ENCODE measurements at regions not wholly inside any gene's neighbourhood (a gene's known extent, or its start where the extent isn't known, plus 50 kb on each side); places are given as distances from the start of the nearest gene placed in this dataset.
"Not testable (repeated sequence)": the region's sequence is repeated elsewhere in the genome, so short reads cannot be mapped to it uniquely, and the experiment has no call there.

DNA sequence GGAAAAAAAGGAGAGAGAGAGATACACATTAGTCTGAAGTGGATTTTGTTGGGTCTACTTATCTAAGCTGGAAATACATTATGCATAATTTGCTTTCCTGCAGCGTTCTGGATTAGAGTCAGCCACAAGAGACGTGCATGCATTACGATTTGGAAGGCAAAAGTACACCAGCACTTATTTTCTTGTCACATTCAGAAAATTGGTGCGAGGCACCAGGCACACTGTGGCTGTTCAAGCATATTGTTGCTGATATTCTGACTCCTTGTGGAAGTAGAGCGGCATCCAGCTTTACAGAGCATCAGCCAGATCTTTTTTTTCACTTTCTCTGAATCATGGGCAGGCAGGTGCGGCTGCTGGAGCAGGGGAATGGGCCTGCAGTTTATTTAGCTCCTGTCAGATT lies 905.6 kb upstream of the SPRY2 start:
- Histone ChIP-seq H3K4me3 (no peak overlapping the region), H3K4me1 (no peaks in the 10 kb centered on the region), H3K36me3 (ENCODE audit: insufficient read depth in 1 of 2, low read depth in 1 of 2) (no peaks in the 10 kb centered on the region), H3K27ac (no peak overlapping the region), H3K27me3 (ENCODE audit: insufficient read depth in 3 of 3, low read length in 2 of 3) (no peaks in the 10 kb centered on the region), H3K9me3 (no peaks in the 10 kb centered on the region)
- ATAC-seq (no peak), DNase-seq (no peak)
- WGBS, 3 donors = 74 to 81% (median 79%) methylated on average over 6 of the region's 6 CpGs
- TF ChIP-seq, protein P1, sequence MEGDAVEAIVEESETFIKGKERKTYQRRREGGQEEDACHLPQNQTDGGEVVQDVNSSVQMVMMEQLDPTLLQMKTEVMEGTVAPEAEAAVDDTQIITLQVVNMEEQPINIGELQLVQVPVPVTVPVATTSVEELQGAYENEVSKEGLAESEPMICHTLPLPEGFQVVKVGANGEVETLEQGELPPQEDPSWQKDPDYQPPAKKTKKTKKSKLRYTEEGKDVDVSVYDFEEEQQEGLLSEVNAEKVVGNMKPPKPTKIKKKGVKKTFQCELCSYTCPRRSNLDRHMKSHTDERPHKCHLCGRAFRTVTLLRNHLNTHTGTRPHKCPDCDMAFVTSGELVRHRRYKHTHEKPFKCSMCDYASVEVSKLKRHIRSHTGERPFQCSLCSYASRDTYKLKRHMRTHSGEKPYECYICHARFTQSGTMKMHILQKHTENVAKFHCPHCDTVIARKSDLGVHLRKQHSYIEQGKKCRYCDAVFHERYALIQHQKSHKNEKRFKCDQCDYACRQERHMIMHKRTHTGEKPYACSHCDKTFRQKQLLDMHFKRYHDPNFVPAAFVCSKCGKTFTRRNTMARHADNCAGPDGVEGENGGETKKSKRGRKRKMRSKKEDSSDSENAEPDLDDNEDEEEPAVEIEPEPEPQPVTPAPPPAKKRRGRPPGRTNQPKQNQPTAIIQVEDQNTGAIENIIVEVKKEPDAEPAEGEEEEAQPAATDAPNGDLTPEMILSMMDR (IDR thresholded peaks at IDR 0.05) = no peak
- intact Hi-C loops (cut with DNase I) = no loop called here

DNA sequence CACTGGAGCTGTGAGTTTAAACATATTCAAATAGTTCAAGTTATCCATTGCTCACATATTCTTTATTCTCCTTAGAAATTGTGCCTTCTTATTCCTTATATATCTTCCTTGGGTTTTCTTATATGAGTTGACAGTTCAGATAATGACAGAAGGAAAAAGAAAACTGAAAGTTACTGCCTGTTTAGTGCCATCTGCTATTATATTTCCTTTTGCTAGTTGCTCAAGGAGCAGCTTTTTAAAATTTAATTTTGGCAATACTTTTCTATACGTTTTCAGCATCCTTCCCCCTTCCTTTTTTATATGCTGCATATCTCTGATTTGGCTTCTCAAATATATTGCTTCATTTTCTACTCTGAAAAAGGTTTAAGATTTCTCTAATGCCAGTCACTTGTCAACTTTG lies 903.1 kb upstream of the SPRY2 start:
- DNase-seq (no peak), ATAC-seq (no peak)
- intact Hi-C loops (cut with DNase I) = no loop called here
- Histone ChIP-seq H3K36me3 (ENCODE audit: insufficient read depth in 1 of 2, low read depth in 1 of 2) (no peaks in the 10 kb centered on the region), H3K4me1 (no peaks in the 10 kb centered on the region), H3K4me3 (no peak overlapping the region), H3K27me3 (ENCODE audit: insufficient read depth in 3 of 3, low read length in 2 of 3) (no peaks in the 10 kb centered on the region), H3K9me3 (no peaks in the 10 kb centered on the region), H3K27ac (no peak overlapping the region)
- TF ChIP-seq, protein P1 (IDR thresholded peaks at IDR 0.05) = no peak
- 45 to 59% (median 52%) methylated on average over 1 of the region's 1 CpG for WGBS, 3 donors

DNA sequence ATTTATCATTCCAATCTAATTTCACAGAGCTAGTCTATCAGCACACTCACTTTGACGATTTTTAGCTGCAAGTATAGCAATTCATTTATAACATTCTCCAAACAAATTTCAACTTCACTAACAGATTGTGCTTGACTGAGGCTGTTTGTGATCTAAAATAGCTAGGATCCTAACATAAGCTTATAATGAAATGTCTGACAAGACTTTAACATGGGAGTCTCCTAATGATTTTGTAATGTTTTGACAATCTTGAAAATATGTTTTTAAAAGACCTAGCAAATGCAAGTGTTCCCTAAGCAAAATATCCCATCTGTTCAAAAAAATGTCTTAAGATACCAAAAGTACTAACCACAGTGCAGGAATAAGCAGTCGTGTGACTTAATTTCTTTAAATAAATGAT lies 889.5 kb upstream of the SPRY2 start:
- H3K27ac ChIP-seq = no peak overlapping the region
- no peaks in the 10 kb centered on the region for H3K27me3 ChIP-seq (ENCODE audit: insufficient read depth in 3 of 3, low read length in 2 of 3)
- 71 to 87% (median 78%) methylated on average over 2 of the region's 2 CpGs for WGBS, 3 donors
- H3K36me3 ChIP-seq (ENCODE audit: insufficient read depth in 1 of 2, low read depth in 1 of 2) = no peaks in the 10 kb centered on the region
- no peaks in the 10 kb centered on the region for H3K4me1 ChIP-seq
- no peak overlapping the region for H3K4me3 ChIP-seq
- intact Hi-C loops (cut with DNase I) = no loop called here
- no peak for DNase-seq
- no peaks in the 10 kb centered on the region for H3K9me3 ChIP-seq
- TF ChIP-seq, protein P1 (IDR thresholded peaks at IDR 0.05) = no peak
- ATAC-seq = no peak

GRCh38 chr13:81226830-81227229 lies 885.9 kb upstream of the SPRY2 start:
- 67 to 74% (median 68%) methylated on average over 4 of the region's 4 CpGs for WGBS, 3 donors

GRCh38 chr13:81224209-81224833 lies 883.4 kb upstream of the SPRY2 start:
- no peaks in the 10 kb centered on the region for H3K36me3 ChIP-seq (ENCODE audit: insufficient read depth in 1 of 2, low read depth in 1 of 2)
- no peak overlapping the region for H3K27ac ChIP-seq
- no peaks in the 10 kb centered on the region for H3K27me3 ChIP-seq (ENCODE audit: insufficient read depth in 3 of 3, low read length in 2 of 3)
- H3K9me3 ChIP-seq = no peaks in the 10 kb centered on the region
- TF ChIP-seq, protein P1 (IDR thresholded peaks at IDR 0.05) = no peak
- DNase-seq (no peak), ATAC-seq (no peak)
- H3K4me1 ChIP-seq = no peaks in the 10 kb centered on the region
- 81 to 86% (median 83%) methylated on average over 7 of the region's 7 CpGs for WGBS, 3 donors
- intact Hi-C loops (cut with DNase I) = no loop called here
- no peak overlapping the region for H3K4me3 ChIP-seq

More at GRCh38 chr13:81226830-81227229, 885.9 kb upstream of the SPRY2 start:
- H3K9me3 ChIP-seq; H3K36me3 ChIP-seq (ENCODE audit: insufficient read depth in 1 of 2, low read depth in 1 of 2); H3K27me3 ChIP-seq (ENCODE audit: insufficient read depth in 3 of 3, low read length in 2 of 3); H3K4me3 ChIP-seq; intact Hi-C loops (cut with DNase I); H3K4me1 ChIP-seq; DNase-seq; ATAC-seq; H3K27ac ChIP-seq: not testable (repeated sequence)
